ENCODE measurements at regions not wholly inside any gene's neighbourhood (a gene's known extent, or its start where the extent isn't known, plus 50 kb on each side); places are given as distances from the start of the nearest gene placed in this dataset.

DNA sequence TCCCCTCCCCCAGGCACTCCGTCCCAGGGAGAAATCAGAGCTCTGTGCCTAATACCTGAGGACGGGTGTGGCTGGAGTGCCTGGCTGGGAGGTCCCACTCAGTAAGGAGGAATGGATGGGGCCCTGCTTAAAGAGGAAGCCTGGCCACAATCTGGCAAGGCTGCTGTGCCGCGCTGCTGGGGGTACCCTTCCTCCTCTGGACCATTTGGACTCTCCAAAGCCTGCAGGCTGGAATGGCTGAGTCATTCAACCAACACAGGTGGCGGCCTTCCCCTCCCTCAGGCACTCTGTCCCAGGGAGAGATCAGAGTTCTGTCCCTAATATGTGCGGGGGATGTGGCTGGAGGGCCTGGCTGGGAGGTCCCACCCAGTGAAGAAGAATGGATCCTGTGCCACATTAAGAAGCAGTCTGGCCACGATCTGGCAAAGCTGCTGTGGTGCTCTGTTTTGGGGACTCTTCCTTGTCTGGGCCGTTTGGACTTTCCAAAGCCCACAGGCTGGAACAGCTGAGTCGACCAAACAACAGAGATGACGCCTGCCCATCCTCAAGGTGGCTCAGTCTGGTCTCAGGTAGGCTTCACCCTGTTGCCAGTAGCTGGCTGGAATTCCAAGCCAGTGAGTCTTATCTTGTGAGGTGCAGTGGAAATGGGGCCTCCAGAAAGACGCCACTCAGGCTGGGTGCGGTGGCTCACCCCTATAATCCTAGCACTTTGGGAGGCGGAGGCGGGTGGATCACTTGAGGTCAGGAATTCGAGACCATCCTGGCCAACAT, 127.3 kb upstream of the HUWE1 start:
- Histone ChIP-seq H3K4me3 (ENCODE audit: insufficient read depth, low read length, poor library complexity, severe bottlenecking) (no peak overlapping the region), H3K9me2 (replicated peaks; ENCODE audit: insufficient read depth, low read length) (no peaks in the 10 kb centered on the region), H4K20me1 (ENCODE audit: low read depth, low read length) (no peaks in the 10 kb centered on the region), H3K9me3 (ENCODE audit: insufficient read depth, low read length) (no peaks in the 10 kb centered on the region), H3K27me3 (ENCODE audit: low read length) (no peaks in the 10 kb centered on the region), H3K36me3 (ENCODE audit: low read length) (no peaks in the 10 kb centered on the region), H3K27ac (ENCODE audit: low read depth, low read length) (no peak overlapping the region), H3F3A (ENCODE audit: insufficient read depth) (no peaks in the 10 kb centered on the region), H3K79me2 (ENCODE audit: insufficient read depth, low read length) (no peaks in the 10 kb centered on the region), H3K4me2 (ENCODE audit: low read depth, low read length, poor library complexity, severe bottlenecking) (no peak overlapping the region), H3K9ac (ENCODE audit: low read length) (no peak overlapping the region), H2AFZ (ENCODE audit: low read depth, low read length, severe bottlenecking) (no peak overlapping the region)
- TF ChIP-seq EZH2phosphoT487 (conservative IDR thresholded peaks at IDR 0.05; ENCODE audit: low read length), result no peak
- TF ChIP-seq, protein P1, sequence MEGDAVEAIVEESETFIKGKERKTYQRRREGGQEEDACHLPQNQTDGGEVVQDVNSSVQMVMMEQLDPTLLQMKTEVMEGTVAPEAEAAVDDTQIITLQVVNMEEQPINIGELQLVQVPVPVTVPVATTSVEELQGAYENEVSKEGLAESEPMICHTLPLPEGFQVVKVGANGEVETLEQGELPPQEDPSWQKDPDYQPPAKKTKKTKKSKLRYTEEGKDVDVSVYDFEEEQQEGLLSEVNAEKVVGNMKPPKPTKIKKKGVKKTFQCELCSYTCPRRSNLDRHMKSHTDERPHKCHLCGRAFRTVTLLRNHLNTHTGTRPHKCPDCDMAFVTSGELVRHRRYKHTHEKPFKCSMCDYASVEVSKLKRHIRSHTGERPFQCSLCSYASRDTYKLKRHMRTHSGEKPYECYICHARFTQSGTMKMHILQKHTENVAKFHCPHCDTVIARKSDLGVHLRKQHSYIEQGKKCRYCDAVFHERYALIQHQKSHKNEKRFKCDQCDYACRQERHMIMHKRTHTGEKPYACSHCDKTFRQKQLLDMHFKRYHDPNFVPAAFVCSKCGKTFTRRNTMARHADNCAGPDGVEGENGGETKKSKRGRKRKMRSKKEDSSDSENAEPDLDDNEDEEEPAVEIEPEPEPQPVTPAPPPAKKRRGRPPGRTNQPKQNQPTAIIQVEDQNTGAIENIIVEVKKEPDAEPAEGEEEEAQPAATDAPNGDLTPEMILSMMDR (IDR thresholded peaks at IDR 0.05; ENCODE audit: insufficient read depth, low read length, poor library complexity, severe bottlenecking), result no peak

DNA sequence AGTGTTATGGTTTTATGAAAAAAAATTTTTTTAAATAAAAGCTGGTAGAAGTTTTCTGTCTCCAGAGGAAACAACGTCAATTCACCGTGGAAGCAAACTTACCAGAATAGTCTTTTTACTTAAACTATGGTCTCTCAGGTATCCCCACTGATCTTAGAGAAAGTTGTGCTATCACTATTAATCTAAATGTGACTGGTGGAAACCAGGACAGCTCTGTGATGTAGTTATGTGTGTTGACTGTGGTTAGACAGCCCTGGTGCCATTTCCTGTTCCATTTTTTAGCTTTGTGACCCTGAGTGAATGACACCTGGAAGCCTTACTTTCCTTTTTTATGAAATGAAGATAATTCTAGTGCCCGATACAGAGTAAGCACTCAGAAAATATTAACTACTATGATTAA, 111.8 kb upstream of the HUWE1 start:
- TF ChIP-seq, protein P1 (IDR thresholded peaks at IDR 0.05; ENCODE audit: insufficient read depth, low read length, poor library complexity, severe bottlenecking), result no peak
- no peak for TF ChIP-seq EZH2phosphoT487 (conservative IDR thresholded peaks at IDR 0.05; ENCODE audit: low read length)
- Histone ChIP-seq H3K27me3 (ENCODE audit: low read length) (no peaks in the 10 kb centered on the region), H3K36me3 (ENCODE audit: low read length) (no peaks in the 10 kb centered on the region), H3K4me3 (ENCODE audit: insufficient read depth, low read length, poor library complexity, severe bottlenecking) (no peak overlapping the region), H3K9me3 (ENCODE audit: insufficient read depth, low read length) (no peaks in the 10 kb centered on the region), H3K4me2 (ENCODE audit: low read depth, low read length, poor library complexity, severe bottlenecking) (no peak overlapping the region), H3K27ac (ENCODE audit: low read depth, low read length) (no peak overlapping the region), H3K9me2 (replicated peaks; ENCODE audit: insufficient read depth, low read length) (no peaks in the 10 kb centered on the region), H3K79me2 (ENCODE audit: insufficient read depth, low read length) (no peaks in the 10 kb centered on the region), H3K9ac (ENCODE audit: low read length) (no peak overlapping the region), H4K20me1 (ENCODE audit: low read depth, low read length) (no peaks in the 10 kb centered on the region), H2AFZ (ENCODE audit: low read depth, low read length, severe bottlenecking) (no peak overlapping the region), H3F3A (ENCODE audit: insufficient read depth) (no peaks in the 10 kb centered on the region)

DNA sequence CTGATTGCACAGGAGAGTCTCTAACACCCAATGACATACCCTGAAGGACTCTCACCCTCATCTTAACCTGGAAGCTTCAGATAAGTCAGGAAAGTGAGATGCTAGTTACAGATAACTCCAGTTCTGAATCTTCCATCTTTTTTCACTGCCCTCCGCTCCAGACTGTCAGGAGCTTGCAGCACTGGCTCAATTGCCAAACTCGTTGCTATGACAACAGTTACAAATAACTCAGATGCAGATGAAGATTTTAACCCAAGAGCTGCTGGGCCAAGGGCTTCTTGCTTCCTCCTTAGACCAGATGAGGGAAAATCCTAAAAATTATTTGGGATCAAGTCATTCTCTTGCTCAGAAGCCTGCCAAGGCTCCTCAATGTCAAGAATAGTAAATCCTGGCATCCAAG, 109.1 kb upstream of the HUWE1 start:
- Histone ChIP-seq H4K20me1 (ENCODE audit: low read depth, low read length) (no peaks in the 10 kb centered on the region), H2AFZ (ENCODE audit: low read depth, low read length, severe bottlenecking) (no peak overlapping the region), H3K9me2 (replicated peaks; ENCODE audit: insufficient read depth, low read length) (no peaks in the 10 kb centered on the region), H3K36me3 (ENCODE audit: low read length) (no peaks in the 10 kb centered on the region), H3K4me3 (ENCODE audit: insufficient read depth, low read length, poor library complexity, severe bottlenecking) (no peak overlapping the region), H3K9me3 (ENCODE audit: insufficient read depth, low read length) (no peaks in the 10 kb centered on the region), H3K9ac (ENCODE audit: low read length) (no peak overlapping the region), H3K27me3 (ENCODE audit: low read length) (no peaks in the 10 kb centered on the region), H3K4me2 (ENCODE audit: low read depth, low read length, poor library complexity, severe bottlenecking) (no peak overlapping the region), H3K27ac (ENCODE audit: low read depth, low read length) (no peak overlapping the region), H3F3A (ENCODE audit: insufficient read depth) (no peaks in the 10 kb centered on the region), H3K79me2 (ENCODE audit: insufficient read depth, low read length) (no peaks in the 10 kb centered on the region)
- no peak for TF ChIP-seq EZH2phosphoT487 (conservative IDR thresholded peaks at IDR 0.05; ENCODE audit: low read length)
- TF ChIP-seq, protein P1 (IDR thresholded peaks at IDR 0.05; ENCODE audit: insufficient read depth, low read length, poor library complexity, severe bottlenecking), result no peak
